ENCODE measurements at regions not wholly inside any gene's neighbourhood (a gene's known extent, or its start where the extent isn't known, plus 50 kb on each side); places are given as distances from the start of the nearest gene placed in this dataset.
"Not testable (repeated sequence)": the region's sequence is repeated elsewhere in the genome, so short reads cannot be mapped to it uniquely, and the experiment has no call there.

DNA sequence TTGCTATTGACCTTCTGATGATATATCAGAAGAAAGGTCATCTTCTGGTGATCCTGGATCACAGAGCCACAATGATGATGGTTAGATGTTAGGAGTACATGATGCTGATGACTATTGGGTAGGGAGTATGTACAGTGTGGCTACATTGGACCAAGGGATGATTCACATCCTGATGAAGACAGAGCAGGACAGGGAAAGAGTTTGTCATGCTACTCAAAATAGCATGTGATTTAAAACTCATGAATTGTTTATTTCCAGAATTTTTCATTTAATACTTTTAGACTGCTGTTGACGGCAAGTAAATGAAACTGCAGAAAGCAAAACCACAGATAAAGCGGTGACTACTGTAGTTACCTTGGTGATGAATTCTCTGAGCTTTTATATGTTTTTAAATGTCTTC is 397.3 kb downstream of the PPP1R3A start:
- FAIRE-seq, result peak; percentile 50

GRCh38 chr7:113519472-113519871 is 399.3 kb downstream of the PPP1R3A start:
- no peaks in the 10 kb centered on the region for H3K27me3 ChIP-seq (ENCODE audit: control insufficient read depth, insufficient read depth, low read length)
- no peak for DNase-seq (ENCODE audit: low read depth)
- H3K4me3 ChIP-seq (ENCODE audit: low read depth, low read length), result no peak overlapping the region
- FAIRE-seq, result no peak
- no peak for TF ChIP-seq CTCF (IDR thresholded peaks at IDR 0.05; ENCODE audit: insufficient read depth, low read length, severe bottlenecking)
- H3K36me3 ChIP-seq (ENCODE audit: control insufficient read depth, insufficient read depth, low read length), result no peaks in the 10 kb centered on the region

More for the DNA sequence above, 397.3 kb downstream of the PPP1R3A start:
- no peak for TF ChIP-seq CTCF (IDR thresholded peaks at IDR 0.05; ENCODE audit: insufficient read depth, low read length, severe bottlenecking)
- DNase-seq (ENCODE audit: low read depth), result peak; percentile 61
- Histone ChIP-seq H3K36me3 (ENCODE audit: control insufficient read depth, insufficient read depth, low read length) (no peaks in the 10 kb centered on the region), H3K4me3 (ENCODE audit: low read depth, low read length) (no peak overlapping the region), H3K27me3 (ENCODE audit: control insufficient read depth, insufficient read depth, low read length) (no peaks in the 10 kb centered on the region)

DNA sequence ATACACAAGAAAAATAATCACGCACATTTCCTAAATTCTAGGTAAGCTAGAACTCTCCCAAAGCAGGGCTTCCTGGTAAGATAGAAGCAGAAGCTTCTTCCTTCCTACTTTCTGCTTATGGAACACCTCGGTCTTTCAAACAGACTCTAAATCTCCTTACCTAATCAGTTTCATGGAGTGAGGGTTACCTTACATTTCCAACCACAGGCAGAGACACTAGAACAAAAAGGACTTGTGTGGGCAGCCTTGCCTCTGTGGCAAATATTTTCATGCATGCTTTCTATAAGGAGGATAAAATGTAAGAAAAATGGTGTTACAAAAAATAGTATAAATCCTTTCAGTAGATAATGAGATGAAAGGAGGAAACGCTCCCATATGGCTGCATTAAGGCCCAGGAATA is 386.3 kb upstream of the SMIM30 start:
- DNase-seq (ENCODE audit: low read depth), result no peak
- Histone ChIP-seq H3K4me3 (ENCODE audit: low read depth, low read length) (no peak overlapping the region), H3K27me3 (ENCODE audit: control insufficient read depth, insufficient read depth, low read length) (no peaks in the 10 kb centered on the region), H3K36me3 (ENCODE audit: control insufficient read depth, insufficient read depth, low read length) (no peaks in the 10 kb centered on the region)
- TF ChIP-seq CTCF (IDR thresholded peaks at IDR 0.05; ENCODE audit: insufficient read depth, low read length, severe bottlenecking), result no peak
- FAIRE-seq, result no peak

GRCh38 chr7:113504142-113504541 is 385.8 kb upstream of the SMIM30 start:
- FAIRE-seq (no peak), DNase-seq (ENCODE audit: low read depth) (no peak)
- H3K27me3 ChIP-seq (ENCODE audit: control insufficient read depth, insufficient read depth, low read length), result no peaks in the 10 kb centered on the region
- H3K36me3 ChIP-seq (ENCODE audit: control insufficient read depth, insufficient read depth, low read length), result no peaks in the 10 kb centered on the region
- no peak for TF ChIP-seq CTCF (IDR thresholded peaks at IDR 0.05; ENCODE audit: insufficient read depth, low read length, severe bottlenecking)
- H3K4me3 ChIP-seq (ENCODE audit: low read depth, low read length), result no peak overlapping the region

DNA sequence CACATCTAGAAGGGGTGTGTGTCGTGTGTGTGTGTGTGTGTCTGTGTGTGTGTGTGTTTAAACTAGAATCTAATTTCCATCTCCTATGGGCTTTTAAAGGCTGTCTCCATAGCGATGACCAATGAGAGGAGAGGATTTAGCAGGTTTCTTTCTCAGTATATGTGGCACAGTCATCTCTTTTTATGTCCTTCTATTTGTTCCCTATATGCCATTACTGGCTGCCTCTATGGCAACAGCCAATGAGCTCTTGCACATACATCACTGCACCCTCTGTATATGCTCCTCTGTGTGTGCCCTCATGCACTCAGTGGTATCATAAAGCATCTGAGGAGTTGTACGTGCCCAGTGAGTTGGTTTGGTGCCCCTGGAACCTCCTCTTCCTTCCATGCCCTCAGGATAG is 378.2 kb upstream of the SMIM30 start:
- H3K36me3 ChIP-seq (ENCODE audit: control insufficient read depth, insufficient read depth, low read length); H3K4me3 ChIP-seq (ENCODE audit: low read depth, low read length); DNase-seq (ENCODE audit: low read depth); H3K27me3 ChIP-seq (ENCODE audit: control insufficient read depth, insufficient read depth, low read length); FAIRE-seq: not testable (repeated sequence)

DNA sequence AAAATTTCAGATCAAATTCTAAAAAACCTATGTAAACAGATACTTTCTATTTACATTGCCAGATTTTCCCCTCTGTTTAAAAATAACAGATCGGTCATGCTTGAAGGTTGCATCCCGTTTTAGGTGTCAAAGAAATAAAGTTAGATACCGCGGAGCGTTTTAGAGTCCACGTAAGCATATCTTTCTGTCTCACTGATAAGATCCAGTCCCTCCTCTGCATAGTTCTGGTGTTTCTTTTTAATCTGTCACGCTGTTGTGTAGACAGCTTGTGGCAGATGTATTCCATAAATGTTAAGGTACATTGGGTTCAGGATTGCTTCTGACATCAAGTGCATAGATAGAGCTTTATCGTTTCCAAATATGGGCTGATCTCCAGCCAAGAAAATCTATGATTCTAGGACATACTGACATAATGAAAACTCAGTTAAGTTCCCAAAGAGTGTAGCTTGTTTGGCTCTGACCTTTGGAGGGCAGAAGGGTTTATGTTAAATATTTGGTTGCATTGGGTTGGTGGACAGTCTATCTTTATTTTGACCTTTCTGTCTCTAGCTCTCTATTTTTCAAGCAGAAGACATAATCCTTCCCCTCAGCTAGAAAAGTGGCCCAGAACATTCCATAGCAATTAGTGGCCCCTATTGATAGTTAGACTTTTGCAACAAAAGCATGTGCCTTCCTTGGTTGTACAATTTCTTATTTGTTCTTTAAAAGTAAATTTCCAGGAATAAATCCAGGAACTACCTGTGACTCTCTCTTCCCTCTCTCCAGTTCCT is 376.6 kb upstream of the SMIM30 start:
- not testable (repeated sequence) for DNase-seq (ENCODE audit: low read depth); H3K36me3 ChIP-seq (ENCODE audit: control insufficient read depth, insufficient read depth, low read length); H3K4me3 ChIP-seq (ENCODE audit: low read depth, low read length); H3K27me3 ChIP-seq (ENCODE audit: control insufficient read depth, insufficient read depth, low read length)
- FAIRE-seq, result peak; percentile 64

DNA sequence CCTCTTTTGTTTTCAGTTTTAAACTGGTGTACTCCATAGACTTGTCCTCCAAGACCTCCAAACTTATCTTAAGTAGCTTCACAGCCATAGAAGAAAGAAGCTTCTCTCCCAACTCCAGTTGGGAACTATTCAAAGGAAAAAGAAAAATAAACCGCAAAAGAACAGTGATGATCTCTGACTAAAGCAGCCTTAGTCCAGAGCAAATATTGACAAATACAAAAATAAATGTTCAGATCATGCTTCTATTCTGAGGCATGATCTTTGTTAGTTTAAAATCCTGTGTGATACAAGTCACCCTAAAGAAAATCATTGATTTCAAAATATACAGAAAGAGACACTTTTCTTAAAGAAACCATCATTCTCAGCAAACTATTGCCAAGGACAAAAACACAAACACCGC is 373.0 kb upstream of the SMIM30 start:
- FAIRE-seq (no peak), DNase-seq (ENCODE audit: low read depth) (peak; percentile 1)
- TF ChIP-seq CTCF (IDR thresholded peaks at IDR 0.05; ENCODE audit: insufficient read depth, low read length, severe bottlenecking), result no peak
- H3K36me3 ChIP-seq (ENCODE audit: control insufficient read depth, insufficient read depth, low read length), result no peaks in the 10 kb centered on the region
- H3K27me3 ChIP-seq (ENCODE audit: control insufficient read depth, insufficient read depth, low read length), result no peaks in the 10 kb centered on the region
- no peak overlapping the region for H3K4me3 ChIP-seq (ENCODE audit: low read depth, low read length)
